Stimulated activated CD4-positive, alpha-beta T cell treated with anti-CD3 and anti-CD28 coated beads, Interleukin-4, amount 100 ng/mL, for 1 hour (primary cell): ENCODE measurements at regions not wholly inside any gene's neighbourhood (a gene's known extent, or its start where the extent isn't known, plus 50 kb on each side); places are given as distances from the start of the nearest gene placed in this dataset.
"Not testable (repeated sequence)": the region's sequence is repeated elsewhere in the genome, so short reads cannot be mapped to it uniquely, and the experiment has no call there.

Source experiments
- DNase-seq: peaks from one replicate; pipeline ENCODE4 v3.0.0-alpha.2; 2020

DNA sequence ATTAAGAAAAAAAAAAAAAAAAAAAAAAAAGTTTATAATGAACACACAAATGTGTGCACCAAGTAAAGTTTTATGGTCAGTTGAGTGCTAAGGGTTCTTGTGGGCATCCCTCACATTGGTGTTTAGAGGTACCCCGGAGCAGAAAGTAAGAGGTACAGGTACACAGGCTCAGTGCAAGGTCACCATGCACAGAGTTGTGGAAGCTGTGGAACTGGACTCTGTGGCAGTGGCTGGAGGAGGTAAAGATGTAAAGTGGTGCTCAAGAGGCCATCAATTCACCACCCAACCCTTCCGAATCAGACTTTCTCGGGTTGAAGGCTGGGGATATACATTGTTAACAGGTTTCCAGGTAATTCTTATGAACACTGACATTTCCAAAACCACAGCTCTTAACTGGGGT lies 83.6 kb upstream of the FOXN2 start:
- DNase-seq: no peak

DNA sequence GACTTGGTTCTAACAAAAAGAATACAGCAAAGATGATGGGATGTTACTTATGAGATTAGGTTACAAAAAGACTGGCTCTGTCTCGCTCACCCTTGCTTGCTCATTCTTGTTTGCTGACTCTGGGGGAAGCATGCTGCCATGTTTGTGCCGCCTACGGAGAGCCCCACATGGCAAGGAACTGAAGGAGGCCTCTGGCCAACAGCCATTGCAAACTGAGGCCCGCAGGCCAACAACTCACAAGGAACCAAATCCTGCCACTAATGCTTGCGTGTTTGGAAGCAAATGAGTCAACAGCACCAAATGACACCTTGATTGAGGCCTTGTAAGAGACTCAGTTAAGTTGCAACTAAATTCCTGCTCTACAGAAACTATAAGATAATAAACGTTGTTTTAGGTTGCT lies 82.1 kb upstream of the FOXN2 start:
- DNase-seq: no peak

DNA sequence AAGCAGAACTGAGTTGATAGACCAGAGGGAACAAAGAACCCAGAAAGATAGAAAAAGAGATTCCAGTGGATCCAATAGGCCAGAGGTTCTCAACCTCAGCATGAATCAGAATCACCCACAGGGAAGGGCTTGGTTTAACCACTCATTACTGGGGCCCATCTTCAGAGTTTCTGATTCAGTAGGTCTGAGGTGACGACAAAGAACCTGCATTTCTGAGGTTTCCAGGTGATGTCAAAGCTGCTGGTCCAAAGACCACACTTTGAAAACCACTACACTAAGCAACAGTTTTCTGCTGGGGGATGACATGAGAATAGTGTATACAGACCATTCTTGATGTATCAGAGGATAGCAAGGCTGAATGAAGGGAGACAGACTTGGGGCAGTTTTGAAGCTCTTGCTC lies 81.5 kb upstream of the FOXN2 start:
- no peak for DNase-seq

DNA sequence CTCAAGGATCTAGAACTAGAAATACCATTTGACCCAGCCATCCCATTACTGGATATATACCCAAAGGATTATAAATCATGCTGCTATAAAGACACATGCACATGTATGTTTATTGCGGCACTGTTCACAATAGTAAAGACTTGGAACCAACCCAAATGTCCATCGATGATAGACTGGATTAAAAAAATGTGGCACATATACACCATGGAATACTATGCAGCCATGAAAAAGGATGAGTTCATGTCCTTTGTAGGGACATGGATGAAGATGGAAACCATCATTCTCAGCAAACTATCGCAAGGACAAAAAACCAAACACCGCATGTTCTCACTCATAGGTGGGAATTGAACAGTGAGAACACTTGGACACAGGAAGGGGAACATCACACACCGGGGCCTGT lies 80.7 kb upstream of the FOXN2 start:
- DNase-seq: not testable (repeated sequence)

GRCh38 chr2:48235076-48235475 lies 79.4 kb upstream of the FOXN2 start:
- DNase-seq: no peak

DNA sequence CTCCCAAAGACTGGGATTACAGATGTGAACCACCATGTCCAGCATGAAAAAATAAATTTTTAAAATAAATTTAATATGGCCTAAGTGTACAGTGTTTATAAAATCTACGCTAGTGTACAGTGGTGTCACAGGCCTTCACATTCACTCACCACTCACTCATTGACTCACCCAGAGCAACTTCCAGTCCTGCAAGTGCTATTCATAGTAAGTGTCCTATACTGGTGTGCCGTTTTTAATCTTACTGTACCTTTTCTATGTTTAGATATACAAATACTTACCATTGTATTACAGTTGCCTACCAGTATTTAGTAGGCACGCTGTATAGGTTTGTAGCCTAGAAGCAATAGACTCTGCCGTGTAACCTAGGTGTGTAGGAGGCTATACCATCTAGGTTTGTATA lies 76.1 kb upstream of the FOXN2 start:
- DNase-seq: no peak

- DNase-seq: no peak
Measured at GRCh38 chr2:48240912-48241311, 73.6 kb upstream of the FOXN2 start.

DNA sequence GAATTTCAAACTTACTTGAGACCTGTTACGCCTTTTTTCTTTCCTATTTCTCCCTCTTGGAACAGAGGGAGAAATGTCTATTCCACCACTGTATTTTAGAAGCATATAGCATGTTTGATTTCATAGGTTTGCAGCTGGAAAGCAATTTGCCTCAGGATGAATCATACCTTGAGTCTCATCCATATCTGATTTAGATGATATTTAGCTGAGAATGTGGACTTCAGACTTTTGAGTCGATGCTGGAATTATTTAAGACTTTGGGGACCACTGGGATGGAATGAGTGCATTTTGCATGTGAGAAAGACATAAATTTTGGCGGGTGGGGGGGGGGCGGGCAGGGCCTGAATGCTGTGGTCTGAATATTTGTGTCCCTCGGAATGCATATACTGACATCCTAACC lies 67.3 kb upstream of the FOXN2 start:
- no peak for DNase-seq

DNA sequence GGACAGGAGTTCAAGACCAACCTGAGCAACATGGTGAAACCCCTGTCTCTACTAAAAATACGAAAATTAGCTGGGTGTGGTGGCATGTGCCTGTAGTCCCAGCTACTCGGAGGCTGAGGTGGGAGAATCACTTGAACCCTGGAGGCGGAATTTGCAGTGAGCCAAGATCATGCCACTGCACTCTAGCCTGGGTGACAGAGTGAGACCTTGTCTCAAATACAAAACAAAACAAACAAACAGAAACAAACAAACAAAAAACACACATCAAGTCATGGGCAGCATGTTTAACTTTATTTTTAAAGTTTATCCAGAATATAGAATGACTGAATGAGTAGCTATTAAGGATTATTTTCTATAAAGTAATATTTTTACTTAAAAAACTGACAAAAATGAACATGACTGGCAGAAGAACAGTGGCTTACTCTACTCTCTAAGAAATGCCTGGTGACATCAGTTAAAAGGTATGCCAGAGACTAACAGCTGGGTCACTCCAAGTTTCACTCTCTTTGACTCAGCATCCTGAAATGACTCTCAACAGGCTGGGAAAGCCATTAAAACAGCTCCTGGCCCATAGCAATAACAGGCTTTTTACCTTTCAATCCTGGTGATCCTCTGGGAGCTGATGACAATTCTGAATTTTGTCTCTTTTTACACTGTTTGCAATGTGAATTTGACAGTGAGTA lies 66.1 kb upstream of the FOXN2 start:
- DNase-seq: no peak

DNA sequence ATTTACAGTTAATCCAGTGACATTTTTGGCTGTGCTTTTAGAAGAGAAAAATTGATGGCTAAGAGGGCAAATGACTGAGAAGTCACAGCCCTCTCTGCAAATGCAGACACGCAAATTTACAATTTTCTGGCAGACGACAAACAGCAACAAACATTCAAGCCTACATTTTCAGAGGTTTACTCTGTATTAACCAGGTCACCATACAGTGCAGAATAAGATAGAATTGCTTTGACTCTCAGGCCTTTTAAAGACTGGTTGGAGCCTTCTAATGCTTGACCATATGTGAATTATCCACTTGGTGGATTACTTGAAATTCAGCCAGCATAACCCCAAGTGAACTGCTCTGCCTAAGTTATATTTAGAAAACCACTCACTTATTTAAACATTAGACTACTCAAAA lies 65.5 kb upstream of the FOXN2 start:
- no peak for DNase-seq

DNA sequence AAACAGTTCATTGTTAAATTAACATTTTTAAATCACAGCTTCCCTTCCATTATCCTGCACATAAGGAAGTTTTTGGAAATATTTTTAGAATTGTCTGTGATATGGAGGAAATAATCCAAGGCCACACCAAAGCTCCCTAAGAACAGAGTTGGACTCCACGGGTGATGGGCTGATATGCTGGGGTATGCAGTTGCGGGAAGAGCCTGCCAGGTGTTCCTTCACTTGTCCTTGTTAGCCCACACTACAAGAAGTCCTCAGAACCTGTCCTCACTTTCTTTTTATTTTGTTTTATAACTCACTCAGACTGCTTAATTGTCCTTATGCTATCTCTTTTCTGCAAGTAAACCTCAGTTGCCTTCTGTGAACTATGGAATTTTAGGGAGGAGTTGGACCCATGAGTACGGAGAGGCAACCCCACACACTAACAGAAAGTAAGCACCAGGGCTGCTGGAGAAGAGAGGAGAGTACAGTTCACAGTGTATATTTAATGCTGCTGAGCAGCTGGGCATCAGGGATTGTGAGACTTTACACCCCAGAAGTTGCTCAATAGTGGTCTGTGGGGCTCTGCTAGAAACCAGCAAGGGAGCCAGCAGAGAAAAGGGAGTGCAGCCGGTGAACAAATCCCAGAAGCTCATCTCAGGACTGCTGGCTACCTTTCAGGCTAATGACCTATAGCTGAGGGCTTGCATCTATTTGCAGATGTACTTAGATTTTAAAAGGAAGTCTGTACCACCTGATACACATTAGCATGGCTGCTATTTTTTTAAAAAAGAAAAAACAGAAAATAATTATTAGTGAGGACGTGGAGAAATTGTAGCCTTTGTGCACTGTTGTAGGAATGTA lies 64.6 kb upstream of the FOXN2 start:
- no peak for DNase-seq

GRCh38 chr2:48250474-48250844 lies 64.0 kb upstream of the FOXN2 start:
- DNase-seq: no peak

GRCh38 chr2:48250943-48251342 lies 63.5 kb upstream of the FOXN2 start:
- no peak for DNase-seq

GRCh38 chr2:48251437-48252148 lies 62.9 kb upstream of the FOXN2 start:
- no peak for DNase-seq

DNA sequence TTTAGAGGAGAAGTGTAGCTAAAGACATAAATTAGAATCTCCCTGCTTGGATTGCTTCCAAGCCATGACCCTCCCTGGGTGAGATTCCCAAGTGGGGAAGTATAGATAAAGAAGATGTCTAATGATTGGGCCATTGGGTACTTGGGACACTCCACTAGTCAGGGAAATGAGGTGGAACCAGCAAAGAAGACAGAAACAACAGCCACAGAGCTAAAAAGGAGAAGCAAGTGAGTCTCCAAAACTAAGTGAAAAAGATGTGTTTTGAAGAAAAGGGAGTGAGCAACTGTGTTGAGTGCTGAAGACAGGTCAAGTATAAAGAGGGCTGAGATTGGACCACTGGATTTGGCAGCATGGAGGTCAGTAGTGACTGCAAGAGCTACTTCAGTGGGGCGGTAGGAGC lies 61.2 kb upstream of the FOXN2 start:
- no peak for DNase-seq

DNA sequence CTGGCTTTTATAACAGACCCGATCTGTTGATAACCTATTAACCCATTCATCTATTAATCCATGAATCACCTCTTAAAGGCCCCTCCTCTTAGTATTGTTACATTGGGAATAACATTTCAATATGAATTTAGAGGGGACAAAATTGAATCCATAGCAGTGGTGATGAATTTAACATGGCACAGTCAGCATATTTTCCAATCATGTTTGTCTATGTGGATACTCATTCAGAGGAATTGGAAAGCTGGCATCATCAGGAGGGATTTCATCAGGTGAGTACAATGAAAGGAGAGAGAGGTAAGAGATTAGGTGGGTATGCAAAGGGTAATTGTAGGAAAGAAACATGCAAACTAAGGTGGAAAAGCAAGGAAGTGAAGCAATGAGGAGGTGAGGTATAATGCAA lies 59.6 kb upstream of the FOXN2 start:
- DNase-seq: no peak

GRCh38 chr2:48257456-48257855 lies 57.0 kb upstream of the FOXN2 start:
- DNase-seq: no peak

GRCh38 chr2:48258481-48259149 lies 55.9 kb upstream of the FOXN2 start:
- DNase-seq: no peak

- DNase-seq: no peak
Measured at GRCh38 chr2:48259811-48260210, 54.7 kb upstream of the FOXN2 start.

GRCh38 chr2:48264627-48265026 lies 49.9 kb upstream of the FOXN2 start:
- no peak for DNase-seq
